GM19467 (cell line): ENCODE measurements at regions not wholly inside any gene's neighbourhood (a gene's known extent, or its start where the extent isn't known, plus 50 kb on each side); places are given as distances from the start of the nearest gene placed in this dataset.
A peak's percentile ranks its signal among the peaks of the same experiment; 100 is the strongest.
"Not testable (repeated sequence)": the region's sequence is repeated elsewhere in the genome, so short reads cannot be mapped to it uniquely, and the experiment has no call there.

Experiments
- ATAC-seq: cut with Tn5 transposase; IDR thresholded peaks from one replicate; pipeline ENCODE4 v1.9.1; 2021; ENCODE audit warnings: mild to moderate bottlenecking, moderate library complexity; ENCODE audit not compliant: unreplicated experiment

- ATAC-seq = no peak
These were observed 318.1 kb downstream of the PTTG2 start for GRCh38 chr4:38278255-38278654.

GRCh38 chr4:38279077-38279476, 318.9 kb downstream of the PTTG2 start:
- no peak for ATAC-seq

- no peak for ATAC-seq
These were observed 319.6 kb downstream of the PTTG2 start for GRCh38 chr4:38279650-38280322.

- no peak for ATAC-seq
These were observed 320.1 kb downstream of the PTTG2 start for GRCh38 chr4:38280323-38280706.

GRCh38 chr4:38281371-38282071, 321.3 kb downstream of the PTTG2 start:
- no peak for ATAC-seq

- ATAC-seq = no peak
These were observed 323.5 kb downstream of the PTTG2 start for GRCh38 chr4:38283724-38284123.

- ATAC-seq = no peak
These were observed 324.3 kb downstream of the PTTG2 start for GRCh38 chr4:38284294-38285030.

GRCh38 chr4:38287101-38287851, 327.1 kb downstream of the PTTG2 start:
- ATAC-seq = no peak

GRCh38 chr4:38289553-38289952, 329.4 kb downstream of the PTTG2 start:
- no peak for ATAC-seq

GRCh38 chr4:38290366-38290765, 330.2 kb downstream of the PTTG2 start:
- ATAC-seq = no peak

- no peak for ATAC-seq
These were observed 330.7 kb downstream of the PTTG2 start for GRCh38 chr4:38290914-38291313.

GRCh38 chr4:38292529-38292928, 332.3 kb downstream of the PTTG2 start:
- ATAC-seq = no peak

GRCh38 chr4:38294238-38294637, 334.0 kb downstream of the PTTG2 start:
- no peak for ATAC-seq

- ATAC-seq = no peak
These were observed 336.9 kb downstream of the PTTG2 start for GRCh38 chr4:38297061-38297460.

GRCh38 chr4:38298868-38299713, 338.9 kb downstream of the PTTG2 start:
- no peak for ATAC-seq

GRCh38 chr4:38302910-38303309, 342.7 kb downstream of the PTTG2 start:
- no peak for ATAC-seq

- not testable (repeated sequence) for ATAC-seq
These were observed 344.3 kb downstream of the PTTG2 start for GRCh38 chr4:38304460-38304859.

GRCh38 chr4:38306482-38307071, 346.4 kb downstream of the PTTG2 start:
- ATAC-seq = peak; percentile 55

- ATAC-seq = no peak
These were observed 348.6 kb downstream of the PTTG2 start for GRCh38 chr4:38308728-38309311.

GRCh38 chr4:38309471-38309870, 349.3 kb downstream of the PTTG2 start:
- ATAC-seq = no peak
